SW 1271 (cell line): ENCODE measurements at regions not wholly inside any gene's neighbourhood (a gene's known extent, or its start where the extent isn't known, plus 50 kb on each side); places are given as distances from the start of the nearest gene placed in this dataset.
A peak's percentile ranks its signal among the peaks of the same experiment; 100 is the strongest.

Source experiments
- DNase-seq, 2 experiments: peaks; one replicate each; lab custom pipeline; 2025; lab: John Stamatoyannopoulos, UW

GRCh38 chr12:91577586-91578539, 395.2 kb upstream of the DCN start:
- DNase-seq: peak in 1 of 2 experiments; percentile 47

GRCh38 chr12:91576432-91576831, 393.8 kb upstream of the DCN start:
- DNase-seq: no peak

- DNase-seq: no peak
Observed at GRCh38 chr12:91575630-91576029, 393.0 kb upstream of the DCN start.

GRCh38 chr12:91574975-91575374, 392.4 kb upstream of the DCN start:
- DNase-seq: no peak

DNA sequence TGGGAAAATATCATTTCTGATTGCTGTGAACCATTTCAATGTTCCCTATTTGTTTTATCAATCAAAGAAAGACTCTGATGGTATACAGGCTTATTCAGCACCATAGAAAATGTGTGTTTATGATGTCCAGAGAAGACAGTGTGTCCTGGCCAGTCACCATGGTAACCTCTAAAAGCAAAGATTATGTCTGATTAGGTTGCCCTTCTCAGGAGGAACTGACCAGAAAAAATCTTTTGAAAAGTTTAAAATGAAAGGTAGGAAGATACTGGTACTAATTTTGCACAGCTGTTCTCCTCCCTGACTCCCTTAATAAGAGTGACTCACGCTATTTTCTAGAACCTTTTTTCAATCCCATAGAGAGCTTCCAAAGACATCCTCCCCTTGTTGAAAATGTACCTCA, 391.8 kb upstream of the DCN start:
- no peak for DNase-seq

DNA sequence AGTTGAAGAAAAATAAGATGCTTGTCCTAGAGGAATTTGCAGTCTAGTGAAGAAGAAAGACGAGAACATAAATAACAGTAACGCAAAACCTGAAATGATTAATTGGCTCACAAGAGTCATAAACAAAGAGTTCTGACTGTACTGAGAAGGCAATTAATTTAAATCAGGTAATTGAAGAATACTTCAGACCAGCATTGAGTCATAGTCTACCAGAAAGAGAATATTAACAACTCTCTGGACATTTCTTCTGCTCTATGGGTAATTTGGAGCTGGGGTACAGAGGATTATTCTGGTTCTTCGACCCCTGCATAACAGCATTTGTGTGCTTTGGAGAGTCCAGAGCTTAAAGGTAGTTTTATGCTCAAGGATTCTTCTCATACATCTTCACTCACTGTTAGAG, 390.3 kb upstream of the DCN start:
- no peak for DNase-seq

DNA sequence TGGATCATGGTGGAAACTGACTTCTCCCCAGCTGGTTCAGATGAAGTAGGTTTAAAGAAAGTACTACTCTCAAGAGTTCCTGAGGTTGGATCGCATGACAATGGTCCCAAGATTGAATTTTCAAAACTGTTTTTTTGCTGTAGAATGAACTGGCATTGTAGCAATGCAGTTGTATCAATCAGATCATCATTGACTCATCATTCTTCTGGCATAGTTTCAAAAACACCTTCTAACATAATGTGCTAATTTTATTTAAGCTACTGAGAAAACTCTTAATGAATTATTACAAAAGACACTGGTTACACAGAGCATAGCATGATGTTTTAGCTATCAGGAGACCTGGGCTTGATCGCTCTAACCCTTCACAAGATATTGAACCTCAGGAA, 384.5 kb upstream of the DCN start:
- DNase-seq: no peak

- no peak for DNase-seq
Observed at GRCh38 chr12:91566328-91567099, 383.9 kb upstream of the DCN start.

DNA sequence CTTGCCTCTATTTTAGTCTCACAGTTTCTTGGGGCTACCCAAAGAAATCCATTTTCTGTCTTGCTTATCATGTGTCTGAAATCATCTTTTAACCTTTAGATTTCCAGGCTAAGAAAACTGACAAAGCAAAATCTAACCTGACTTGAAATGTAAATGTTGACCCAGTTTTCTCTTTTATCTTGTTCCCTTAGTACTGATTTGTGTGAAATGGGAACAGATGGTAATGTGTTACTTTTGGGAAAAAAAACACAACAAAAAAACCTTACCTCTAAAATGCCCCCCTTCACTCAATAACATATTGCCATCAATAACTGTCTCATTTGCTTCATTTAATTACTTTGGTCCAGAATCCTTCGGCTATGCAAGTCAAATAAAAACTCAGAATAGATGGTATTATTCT, 383.2 kb upstream of the DCN start:
- no peak for DNase-seq

DNA sequence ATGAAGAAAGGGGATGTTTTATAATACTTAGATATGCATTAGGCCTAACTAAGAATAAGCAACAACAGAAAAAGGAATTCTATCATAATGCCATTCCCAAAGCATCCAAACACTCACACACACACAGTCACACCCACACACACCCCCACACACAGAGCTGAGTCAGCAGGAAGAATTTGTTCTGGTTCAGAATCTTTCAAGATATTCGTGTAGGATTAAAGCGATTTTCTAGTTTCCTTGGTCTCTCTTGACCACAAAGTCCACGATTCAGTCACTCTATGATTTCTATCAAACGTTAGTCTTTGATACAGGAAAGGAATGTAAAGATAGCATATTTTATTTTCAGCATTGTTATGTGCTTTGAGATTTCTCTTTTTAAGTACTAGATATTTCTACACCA, 382.6 kb upstream of the DCN start:
- no peak for DNase-seq

DNA sequence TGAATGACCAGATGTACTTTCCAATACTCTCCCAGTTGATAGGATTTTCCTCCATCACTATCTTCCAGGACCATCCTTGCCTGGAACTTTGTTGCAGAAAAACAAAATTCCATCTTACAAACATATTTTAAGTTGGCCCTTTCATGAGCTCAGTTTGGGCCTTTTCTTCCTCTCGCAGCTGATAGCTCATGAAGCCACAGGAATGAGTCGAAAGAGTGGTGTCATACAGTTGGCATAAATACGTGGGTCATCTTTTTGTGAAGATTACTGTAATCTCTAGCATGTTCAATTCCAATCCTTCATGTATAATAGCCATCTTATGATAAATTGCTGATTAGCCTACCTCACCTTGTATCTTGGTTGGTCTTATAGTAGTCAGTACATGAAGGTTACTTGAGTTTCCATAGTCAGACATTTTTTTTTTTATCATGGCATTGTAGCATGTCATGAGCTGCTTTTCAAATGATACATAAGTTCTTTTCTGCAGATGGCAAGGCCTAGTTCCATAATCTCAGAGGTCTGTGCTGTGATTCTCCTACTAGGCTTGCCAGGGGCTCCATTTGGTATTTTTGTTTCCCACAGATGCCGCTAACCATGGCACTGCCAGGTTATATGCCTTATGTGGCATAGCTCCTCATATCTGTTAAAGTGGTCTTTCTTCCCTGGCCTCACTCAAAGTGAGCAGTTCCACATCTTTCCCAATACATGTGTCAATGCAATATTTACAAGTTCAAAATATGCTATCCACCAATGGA, 380.6 kb upstream of the DCN start:
- no peak for DNase-seq

GRCh38 chr12:91562476-91562875, 379.9 kb upstream of the DCN start:
- no peak for DNase-seq

DNA sequence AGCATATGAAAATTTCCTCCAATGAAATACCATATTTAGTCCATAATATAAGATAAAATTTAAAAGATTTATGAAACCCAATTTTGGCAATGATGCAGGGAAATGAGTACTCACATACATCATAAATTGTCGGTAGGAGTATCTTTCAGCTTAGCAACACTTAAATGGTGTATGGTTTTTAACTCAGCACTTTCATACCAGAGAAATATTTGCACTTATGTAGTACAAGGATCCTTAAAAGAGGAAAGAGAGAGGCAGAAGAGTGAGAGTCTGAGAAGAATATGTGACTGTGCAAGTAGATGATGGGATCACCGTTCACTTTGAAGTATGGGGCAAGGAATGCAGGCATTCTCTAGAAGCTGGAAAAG, 379.3 kb upstream of the DCN start:
- no peak for DNase-seq

- no peak for DNase-seq
Observed at GRCh38 chr12:91561301-91561957, 378.8 kb upstream of the DCN start.

- DNase-seq: no peak
Observed at GRCh38 chr12:91556909-91557308, 374.3 kb upstream of the DCN start.

DNA sequence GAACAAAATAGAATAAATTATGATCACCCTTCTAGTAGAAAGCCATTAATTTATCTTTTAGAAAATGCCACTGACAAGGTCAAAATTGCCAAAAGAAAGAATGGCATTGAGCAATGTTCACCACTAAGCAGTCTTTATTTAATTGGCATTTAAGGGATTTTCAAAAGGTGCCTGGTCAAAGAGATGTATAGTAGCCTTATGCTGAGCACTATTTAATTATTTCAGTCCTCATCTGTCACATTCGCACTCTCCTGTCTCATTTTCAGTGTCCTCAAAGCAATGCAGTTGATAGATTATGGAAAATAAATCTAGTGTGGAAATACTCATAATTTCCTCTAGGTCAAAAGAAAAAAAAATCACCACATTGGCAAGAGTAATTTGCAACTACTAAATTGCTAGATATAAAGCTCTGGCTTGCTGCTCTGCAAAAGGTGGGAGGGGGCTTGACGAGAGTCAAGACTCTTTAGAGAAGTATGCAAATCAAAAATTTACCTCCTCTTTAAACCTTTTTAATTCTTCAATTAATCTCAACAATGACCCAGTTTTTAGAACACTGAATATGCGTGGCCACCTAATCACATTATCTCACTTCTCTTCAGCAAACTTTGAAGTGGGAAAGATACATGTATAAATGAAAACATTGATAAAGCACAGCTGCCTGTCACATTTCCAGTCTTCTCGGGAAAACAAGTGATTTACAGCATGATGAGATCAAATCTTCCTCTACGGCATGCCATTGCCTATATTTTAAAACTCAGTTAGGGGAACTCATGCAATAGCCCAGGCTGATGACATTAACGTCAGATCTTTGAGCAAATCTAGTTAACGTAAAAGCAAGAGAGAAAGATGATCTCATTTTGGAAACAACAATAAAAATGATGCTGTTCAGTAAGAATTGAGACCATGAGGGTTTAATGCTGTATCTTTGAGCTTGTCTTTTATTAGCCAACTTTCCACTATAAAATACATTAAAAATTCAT, 373.1 kb upstream of the DCN start:
- DNase-seq: no peak

GRCh38 chr12:91551927-91552326, 369.3 kb upstream of the DCN start:
- DNase-seq: no peak

DNA sequence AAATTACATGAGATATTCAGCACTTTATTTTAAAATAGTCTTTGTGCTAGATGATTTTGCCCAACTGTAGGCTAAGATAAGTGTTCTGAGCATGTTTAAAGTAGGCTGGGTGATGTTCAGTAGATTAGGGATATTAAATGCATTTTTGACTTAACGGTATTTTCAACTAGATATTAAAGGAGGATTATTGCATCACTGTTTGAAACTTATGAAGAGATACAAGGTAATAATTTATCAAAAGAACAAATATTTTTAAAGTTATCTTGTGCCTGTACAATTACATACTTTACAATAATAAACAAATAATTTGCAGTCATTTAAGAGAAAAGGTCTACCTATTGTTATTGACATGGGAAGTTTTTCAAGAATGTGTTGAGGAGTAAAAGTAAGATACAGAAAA, 368.6 kb upstream of the DCN start:
- DNase-seq: no peak

- DNase-seq: no peak
Observed at GRCh38 chr12:91542666-91543065, 360.0 kb upstream of the DCN start.

GRCh38 chr12:91542067-91542466, 359.4 kb upstream of the DCN start:
- DNase-seq: no peak

DNA sequence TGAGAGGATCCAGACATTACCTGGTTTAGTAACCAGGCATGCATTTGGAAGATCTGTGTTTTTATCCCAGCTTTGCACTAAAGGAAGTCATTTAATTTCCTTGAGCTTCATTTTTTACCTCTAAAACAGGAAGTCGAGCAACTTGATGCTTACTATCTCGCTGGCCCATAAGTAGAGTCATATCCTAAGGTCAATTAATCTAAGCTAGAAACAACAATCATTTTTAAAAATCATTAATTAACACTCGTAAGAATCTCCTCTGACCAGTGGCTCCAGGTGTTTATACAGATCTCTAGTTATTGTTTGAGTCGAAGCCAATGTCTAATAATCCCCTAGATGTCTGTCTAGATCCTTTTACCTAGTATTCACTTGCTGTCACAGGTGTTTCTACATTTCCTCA, 355.8 kb upstream of the DCN start:
- no peak for DNase-seq
